CD4-positive, alpha-beta T cell (primary cell): ENCODE measurements at regions not wholly inside any gene's neighbourhood (a gene's known extent, or its start where the extent isn't known, plus 50 kb on each side); places are given as distances from the start of the nearest gene placed in this dataset.

ENCODE experiments used
- ATAC-seq: fragments of 200-7000 bp; cut with Tn5 transposase; one replicate; pipeline ENCODE4 v1.10.0; 2022; ENCODE audit warnings: mild to moderate bottlenecking; ENCODE audit not compliant: poor library complexity
- CTCF ChIA-PET: fragments of 350-600 bp; sonication (Branson Sonifier 250); formaldehyde crosslinking; loops from one replicate; lab custom pipeline; 2021; ENCODE audit warnings: antibody characterized with exemption, inconsistent platforms; lab: Charles Lee
- POLR2A ChIA-PET: fragments of 350-600 bp; sonication (Branson Sonifier 250); formaldehyde crosslinking; loops from one replicate; lab custom pipeline; 2021; ENCODE audit warnings: antibody characterized with exemption, inconsistent platforms; lab: Charles Lee
- DNase-seq, 14 experiments: peaks; one replicate each; pipeline ENCODE4 v3.0.0-alpha.2; 2013 to 2020; ENCODE audit warnings: mixed read lengths in 2 of 14
- H3K27ac ChIP-seq, 2 donors: one replicate each; pipeline versions ENCODE4 v1.5.1 to v1.7.0; 2013; ENCODE audit warnings: low read length in 2 of 2, low read depth in 1 of 2, mild to moderate bottlenecking in 1 of 2
- H3K27me3 ChIP-seq, 2 experiments: 1 replicate in 1 of 2; 2 replicates in 1 of 2; pipeline versions ENCODE4 v1.6.1 to v1.7.0; 2013; ENCODE audit warnings: low read length in 2 of 2, control low read depth in 1 of 2, mild to moderate bottlenecking in 1 of 2, moderate library complexity in 1 of 2; ENCODE audit not compliant: insufficient read depth in 2 of 2, control insufficient read depth in 1 of 2
- H3K36me3 ChIP-seq: one replicate; pipeline ENCODE4 v1.6.1; 2013; ENCODE audit warnings: low read length, control low read depth; ENCODE audit not compliant: insufficient read depth
- H3K4me1 ChIP-seq: one replicate; pipeline ENCODE4 v1.6.1; 2013; ENCODE audit warnings: low read length, control low read depth; ENCODE audit not compliant: insufficient read depth
- H3K4me3 ChIP-seq: one replicate; pipeline ENCODE4 v1.5.1; 2013; ENCODE audit warnings: mild to moderate bottlenecking, low read length, moderate library complexity
- H3K9me3 ChIP-seq, 2 experiments: 1 replicate in 1 of 2; 2 replicates in 1 of 2; pipeline versions ENCODE4 v1.6.1 to v1.7.0; 2013; ENCODE audit warnings: low read length in 2 of 2, mild to moderate bottlenecking in 2 of 2, control low read depth in 1 of 2, moderate library complexity in 1 of 2; ENCODE audit not compliant: control insufficient read depth in 1 of 2, insufficient read depth in 1 of 2
- H3K27ac Mint-ChIP-seq: one replicate; pipeline ENCODE4 v1.8.0; 2020; ENCODE audit warnings: mixed read lengths
- H3K27me3 Mint-ChIP-seq: one replicate; pipeline ENCODE4 v1.8.0; 2021; ENCODE audit warnings: mixed read lengths
- H3K36me3 Mint-ChIP-seq: one replicate; pipeline ENCODE4 v1.8.0; 2021; ENCODE audit warnings: low read depth, mixed read lengths
- H3K4me1 Mint-ChIP-seq: one replicate; pipeline ENCODE4 v1.8.0; 2021; ENCODE audit warnings: low read depth, mixed read lengths
- H3K4me3 Mint-ChIP-seq: one replicate; pipeline ENCODE4 v1.8.0; 2020; ENCODE audit warnings: mild to moderate bottlenecking, mixed read lengths
- H3K9me3 Mint-ChIP-seq: one replicate; pipeline ENCODE4 v1.8.0; 2020; ENCODE audit warnings: mixed read lengths
- CTCF ChIP-seq: fragments of 200-600 bp; IDR thresholded peaks from one replicate; pipeline ENCODE4 v1.8.0; 2022; ENCODE audit warnings: antibody characterized with exemption, mild to moderate bottlenecking
- intact Hi-C, 2 experiments: fragments of 100-400 bp; cut with DNase I in 1 of 2; cut with micrococcal nuclease in 1 of 2; formaldehyde crosslinking; loops; one replicate each; pipeline versions ENCODE4 v1.15.1 to v1.9.0; 2023 to 2025; cut with DNase I, micrococcal nuclease

GRCh38 chr4:54863571-54864255 lies 206.0 kb downstream of the KIT start:
- CTCF ChIA-PET, result no interaction called here

GRCh38 chr4:54861201-54861600 lies 203.4 kb downstream of the KIT start:
- ChIA-PET CTCF (no interaction called here), POLR2A (no interaction called here)
- DNase-seq (no peak), ATAC-seq (no peak)
- Histone ChIP-seq H3K9me3 (no peaks in the 10 kb centered on the region), H3K36me3 (no peaks in the 10 kb centered on the region), H3K4me1 (no peaks in the 10 kb centered on the region), H3K4me3 (no peak overlapping the region), H3K27ac (no peak overlapping the region), H3K27me3 (no peaks in the 10 kb centered on the region)
- Mint-ChIP-seq H3K4me3 (no peak overlapping the region), H3K4me1 (no peaks in the 10 kb centered on the region), H3K27me3 (no peaks in the 10 kb centered on the region), H3K27ac (no peak overlapping the region), H3K9me3 (no peaks in the 10 kb centered on the region), H3K36me3 (no peaks in the 10 kb centered on the region)
- intact Hi-C loops, result no loop called here
- no peak for TF ChIP-seq CTCF

More at GRCh38 chr4:54863571-54864255, 206.0 kb downstream of the KIT start:
- TF ChIP-seq CTCF, result no peak
- POLR2A ChIA-PET, result no interaction called here
- Mint-ChIP-seq H3K27ac (no peak overlapping the region), H3K36me3 (no peaks in the 10 kb centered on the region), H3K4me3 (no peak overlapping the region), H3K9me3 (no peaks in the 10 kb centered on the region), H3K4me1 (no peaks in the 10 kb centered on the region), H3K27me3 (no peaks in the 10 kb centered on the region)
- Histone ChIP-seq H3K4me3 (no peak overlapping the region), H3K27ac (no peak overlapping the region), H3K9me3 (no peaks in the 10 kb centered on the region), H3K27me3 (no peaks in the 10 kb centered on the region), H3K4me1 (no peaks in the 10 kb centered on the region), H3K36me3 (no peaks in the 10 kb centered on the region)
- ATAC-seq (no peak), DNase-seq (no peak)
- intact Hi-C loops, result no loop called here

GRCh38 chr4:54855191-54855854 lies 197.6 kb downstream of the KIT start:
- Mint-ChIP-seq H3K9me3 (no peaks in the 10 kb centered on the region), H3K4me3 (no peak overlapping the region), H3K4me1 (no peaks in the 10 kb centered on the region), H3K27me3 (no peaks in the 10 kb centered on the region), H3K36me3 (no peaks in the 10 kb centered on the region), H3K27ac (no peak overlapping the region)
- ChIA-PET CTCF (interaction anchor here (1.1 kb wide), 1 partner anchor 14 kb away, joined by 3 read pairs; no protein-coding TSS in a partner anchor), POLR2A (no interaction called here)
- TF ChIP-seq CTCF, result no peak
- Histone ChIP-seq H3K4me3 (no peak overlapping the region), H3K9me3 (no peaks in the 10 kb centered on the region), H3K36me3 (no peaks in the 10 kb centered on the region), H3K27me3 (no peaks in the 10 kb centered on the region), H3K4me1 (no peaks in the 10 kb centered on the region), H3K27ac (no peak overlapping the region)
- DNase-seq (no peak), ATAC-seq (no peak)
- intact Hi-C loops, result no loop called here
